HepG2 (cell line): ENCODE measurements at regions not wholly inside any gene's neighbourhood (a gene's known extent, or its start where the extent isn't known, plus 50 kb on each side); places are given as distances from the start of the nearest gene placed in this dataset.

Experiments used
- FLYWCH1 ChIP-seq: sonication (generic); formaldehyde crosslinking; IDR thresholded peaks from 2 replicates; pipeline ENCODE4 v1.8.1; 2023; ENCODE audit warnings: mild to moderate bottlenecking, missing genetic modification reagents
- MAFK ChIP-seq, 2 experiments: IDR thresholded peaks in 1 of 2; conservative IDR thresholded peaks in 1 of 2; 2 replicates each; pipeline ENCODE4 v1.6.1; 2011; ENCODE audit warnings: improper control_type of control experiment in 2 of 2, low read length in 2 of 2
- NR0B2 ChIP-seq: sonication (generic); formaldehyde crosslinking; IDR thresholded peaks from 2 replicates; pipeline ENCODE4 v1.4.0; 2020; ENCODE audit warnings: mild to moderate bottlenecking, missing genetic modification reagents
- THYN1 ChIP-seq: sonication (generic); formaldehyde crosslinking; IDR thresholded peaks from 2 replicates; pipeline ENCODE4 v1.8.1; 2023; ENCODE audit warnings: low read depth, mild to moderate bottlenecking, moderate library complexity, missing genetic modification reagents, borderline replicate concordance
- ZNF18 ChIP-seq: sonication (generic); formaldehyde crosslinking; IDR thresholded peaks from 2 replicates; pipeline ENCODE4 v1.8.0; 2022; ENCODE audit warnings: mild to moderate bottlenecking, missing genetic modification reagents; ENCODE audit not compliant: insufficient replicate concordance
- ZNF234 ChIP-seq: sonication (generic); formaldehyde crosslinking; conservative IDR thresholded peaks from 2 replicates; pipeline ENCODE4 v1.5.1; 2020; ENCODE audit warnings: mild to moderate bottlenecking, missing genetic modification reagents
- ZNF772 ChIP-seq: sonication (generic); formaldehyde crosslinking; IDR thresholded peaks from 2 replicates; pipeline ENCODE4 v1.5.0; 2020; ENCODE audit warnings: mild to moderate bottlenecking, missing genetic modification reagents
- ZSCAN25 ChIP-seq: sonication (generic); formaldehyde crosslinking; IDR thresholded peaks from 2 replicates; pipeline ENCODE4 v1.8.0; 2022; ENCODE audit warnings: mild to moderate bottlenecking, missing genetic modification reagents
- ZUFSP ChIP-seq: sonication (generic); formaldehyde crosslinking; IDR thresholded peaks from 2 replicates; pipeline ENCODE4 v1.9.0; 2021; ENCODE audit warnings: missing genetic modification reagents, mild to moderate bottlenecking, borderline replicate concordance
- TF ChIP-seq, protein P1 (sequence below): sonication (generic); formaldehyde crosslinking; IDR thresholded peaks from 2 replicates; pipeline ENCODE4 v1.4.0; 2020; ENCODE audit warnings: mild to moderate bottlenecking, missing genetic modification reagents
- TF ChIP-seq, protein P2 (sequence below): sonication (generic); formaldehyde crosslinking; IDR thresholded peaks from 2 replicates; pipeline ENCODE4 v1.4.0; 2020; ENCODE audit warnings: missing genetic modification reagents

GRCh38 chr14:30270200-30271161, 288.5 kb upstream of the G2E3 start (continued):
- TF ChIP-seq, protein P1, sequence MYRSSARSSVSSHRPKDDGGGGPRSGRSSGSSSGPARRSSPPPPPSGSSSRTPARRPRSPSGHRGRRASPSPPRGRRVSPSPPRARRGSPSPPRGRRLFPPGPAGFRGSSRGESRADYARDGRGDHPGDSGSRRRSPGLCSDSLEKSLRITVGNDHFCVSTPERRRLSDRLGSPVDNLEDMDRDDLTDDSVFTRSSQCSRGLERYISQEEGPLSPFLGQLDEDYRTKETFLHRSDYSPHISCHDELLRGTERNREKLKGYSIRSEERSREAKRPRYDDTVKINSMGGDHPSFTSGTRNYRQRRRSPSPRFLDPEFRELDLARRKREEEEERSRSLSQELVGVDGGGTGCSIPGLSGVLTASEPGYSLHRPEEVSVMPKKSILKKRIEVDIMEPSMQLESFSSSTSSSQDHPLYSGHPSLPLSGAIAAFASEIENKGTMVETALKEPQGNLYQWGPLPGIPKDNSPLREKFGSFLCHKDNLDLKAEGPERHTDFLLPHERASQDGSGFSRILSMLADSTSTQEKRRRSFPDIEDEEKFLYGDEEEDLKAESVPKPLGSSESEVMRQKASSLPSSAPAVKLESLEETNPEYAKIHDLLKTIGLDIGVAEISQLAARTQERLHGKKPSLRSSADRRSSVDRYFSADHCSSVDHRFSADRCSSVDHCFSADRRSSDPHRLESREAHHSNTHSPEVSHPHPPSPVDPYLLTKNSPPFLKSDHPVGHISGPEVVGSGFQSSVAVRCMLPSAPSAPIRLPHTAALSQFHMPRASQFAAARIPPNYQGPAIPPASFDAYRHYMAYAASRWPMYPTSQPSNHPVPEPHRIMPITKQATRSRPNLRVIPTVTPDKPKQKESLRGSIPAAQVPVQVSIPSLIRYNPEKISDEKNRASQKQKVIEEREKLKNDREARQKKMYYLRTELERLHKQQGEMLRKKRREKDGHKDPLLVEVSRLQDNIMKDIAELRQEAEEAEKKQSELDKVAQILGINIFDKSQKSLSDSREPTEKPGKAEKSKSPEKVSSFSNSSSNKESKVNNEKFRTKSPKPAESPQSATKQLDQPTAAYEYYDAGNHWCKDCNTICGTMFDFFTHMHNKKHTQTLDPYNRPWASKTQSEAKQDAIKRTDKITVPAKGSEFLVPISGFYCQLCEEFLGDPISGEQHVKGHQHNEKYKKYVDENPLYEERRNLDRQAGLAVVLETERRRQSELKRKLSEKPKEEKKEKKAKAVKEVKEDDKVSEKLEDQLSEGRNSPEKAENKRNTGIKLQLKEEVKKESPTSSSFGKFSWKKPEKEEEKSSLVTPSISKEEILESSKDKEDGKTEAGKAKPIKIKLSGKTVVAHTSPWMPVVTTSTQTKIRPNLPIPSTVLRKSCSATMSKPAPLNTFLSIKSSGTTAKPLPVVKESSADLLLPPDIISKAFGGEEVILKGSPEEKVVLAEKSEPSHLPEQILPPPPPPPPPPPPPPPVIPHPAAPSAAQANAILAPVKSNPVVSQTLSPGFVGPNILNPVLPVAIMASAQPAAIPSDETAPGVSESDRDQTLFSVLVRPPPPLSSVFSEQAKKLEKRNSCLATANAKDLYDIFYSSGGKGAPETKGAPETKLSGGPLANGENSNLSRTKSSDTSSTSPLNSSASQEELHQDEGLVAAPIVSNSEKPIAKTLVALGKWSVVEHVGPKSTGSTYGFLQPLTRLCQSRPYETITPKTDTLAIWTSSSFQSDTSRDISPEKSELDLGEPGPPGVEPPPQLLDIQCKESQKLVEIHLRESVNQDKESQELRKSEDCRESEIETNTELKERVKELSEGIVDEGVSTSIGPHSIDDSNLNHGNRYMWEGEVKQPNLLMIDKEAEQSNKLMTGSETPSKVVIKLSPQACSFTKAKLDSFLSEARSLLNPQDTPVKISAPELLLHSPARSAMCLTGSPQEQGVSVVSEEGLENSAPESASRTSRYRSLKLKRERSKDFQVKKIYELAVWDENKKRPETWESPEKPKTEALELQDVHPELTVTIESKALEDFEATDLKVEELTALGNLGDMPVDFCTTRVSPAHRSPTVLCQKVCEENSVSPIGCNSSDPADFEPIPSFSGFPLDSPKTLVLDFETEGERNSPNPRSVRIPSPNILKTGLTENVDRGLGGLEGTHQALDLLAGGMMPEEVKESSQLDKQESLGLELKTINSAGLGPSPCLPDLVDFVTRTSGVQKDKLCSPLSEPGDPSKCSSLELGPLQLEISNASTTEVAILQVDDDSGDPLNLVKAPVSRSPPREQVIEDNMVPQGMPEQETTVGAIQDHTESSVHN (CRISPR knock-in tag), result peak; percentile 77; the same call in 1 of the 2 replicates
- TF ChIP-seq ZUFSP (CRISPR knock-in tag), result no peak
- no peak for TF ChIP-seq THYN1 (CRISPR knock-in tag)
- TF ChIP-seq NR0B2, result no peak
- peak; percentile 46 for TF ChIP-seq ZNF18 (CRISPR knock-in tag)
- TF ChIP-seq FLYWCH1 (CRISPR knock-in tag), result no peak
- TF ChIP-seq ZNF772 (CRISPR knock-in tag), result peak; percentile 56; the same call in 1 of the 2 replicates
- no peak for TF ChIP-seq ZSCAN25 (CRISPR knock-in tag)
- TF ChIP-seq ZNF234 (CRISPR knock-in tag), result no peak
- TF ChIP-seq, protein P2, sequence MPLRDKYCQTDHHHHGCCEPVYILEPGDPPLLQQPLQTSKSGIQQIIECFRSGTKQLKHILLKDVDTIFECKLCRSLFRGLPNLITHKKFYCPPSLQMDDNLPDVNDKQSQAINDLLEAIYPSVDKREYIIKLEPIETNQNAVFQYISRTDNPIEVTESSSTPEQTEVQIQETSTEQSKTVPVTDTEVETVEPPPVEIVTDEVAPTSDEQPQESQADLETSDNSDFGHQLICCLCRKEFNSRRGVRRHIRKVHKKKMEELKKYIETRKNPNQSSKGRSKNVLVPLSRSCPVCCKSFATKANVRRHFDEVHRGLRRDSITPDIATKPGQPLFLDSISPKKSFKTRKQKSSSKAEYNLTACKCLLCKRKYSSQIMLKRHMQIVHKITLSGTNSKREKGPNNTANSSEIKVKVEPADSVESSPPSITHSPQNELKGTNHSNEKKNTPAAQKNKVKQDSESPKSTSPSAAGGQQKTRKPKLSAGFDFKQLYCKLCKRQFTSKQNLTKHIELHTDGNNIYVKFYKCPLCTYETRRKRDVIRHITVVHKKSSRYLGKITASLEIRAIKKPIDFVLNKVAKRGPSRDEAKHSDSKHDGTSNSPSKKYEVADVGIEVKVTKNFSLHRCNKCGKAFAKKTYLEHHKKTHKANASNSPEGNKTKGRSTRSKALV, result 0 out of 2 replicates have a peak, but pooled peaks have one; percentile 28
- no peak for TF ChIP-seq MAFK (conservative IDR thresholded peaks at IDR 0.05 in 1 of 2, IDR thresholded peaks at IDR 0.05 in 1 of 2; ENCODE audit: low read length in 2 of 2)
